Right cardiac atrium (tissue), 5 donors: ENCODE measurements at regions not wholly inside any gene's neighbourhood (a gene's known extent, or its start where the extent isn't known, plus 50 kb on each side); places are given as distances from the start of the nearest gene placed in this dataset.
A peak's percentile ranks its signal among the peaks of the same experiment; 100 is the strongest.

Experiments
- ATAC-seq, 2 donors: fragments of 200-7000 bp; cut with Tn5 transposase; one replicate each; pipeline versions ENCODE4 v1.8.0 to v1.9.1; 2020; ENCODE audit warnings: moderate library complexity in 2 of 2, mild to moderate bottlenecking in 1 of 2
- DNase-seq, 3 donors: peaks; one replicate each; pipeline ENCODE4 v3.0.0-alpha.2; 2020
- H3K27ac ChIP-seq: one replicate; pipeline ENCODE4 v1.5.1; 2013; ENCODE audit warnings: mild to moderate bottlenecking, low read length, control low read depth, moderate library complexity
- H3K27me3 ChIP-seq: one replicate; pipeline ENCODE4 v1.6.1; 2013; ENCODE audit not compliant: control insufficient read depth, insufficient read depth
- H3K4me1 ChIP-seq: one replicate; pipeline ENCODE4 v1.6.1; 2013; ENCODE audit warnings: low read length; ENCODE audit not compliant: control insufficient read depth, insufficient read depth
- H3K4me3 ChIP-seq: one replicate; pipeline ENCODE4 v1.5.1; 2013; ENCODE audit warnings: low read length, control low read depth
- H3K9me3 ChIP-seq: one replicate; pipeline ENCODE4 v1.6.1; 2013; ENCODE audit warnings: low read length; ENCODE audit not compliant: control insufficient read depth
- WGBS: extraction: QIAGEN DNeasy Blood & Tissue Kit; methylation state at CpG from one replicate; pipeline ENCODE4 v1.1.7; 2013; 5-methylcytosine and 5-hydroxymethylcytosine counted together
- intact Hi-C, 4 donors: fragments of 100-400 bp; cut with DNase I; formaldehyde crosslinking; loops; one replicate each; pipeline versions ENCODE4 v1.11.0 to v1.14.0; 2022 to 2023
- donor health status: healthy with polysubstance abuse.
- donor health status: DM: no; HTN: yes; CAD: no.
- donor health status: DM: no; HTN: no; CAD: no.
- donor health status: DM: no; HTN: yes; CAD: no; lungs with severe emphysema.
- donor health status: DM: yes; HTN: yes; CAD: no.

GRCh38 chr17:77319211-77320043, 178.7 kb downstream of the SEC14L1 start:
- Histone ChIP-seq H3K27me3 (no peaks in the 10 kb centered on the region), H3K4me1 (peaks cover 9% of the 10 kb centered on the region), H3K4me3 (peak overlapping the region; percentile 34), H3K9me3 (no peaks in the 10 kb centered on the region), H3K27ac (peak overlapping the region; percentile 62)
- DNase-seq, result peak; percentile 89 to 91 (median 91)
- intact Hi-C loops, result loop anchor here in 1 of 4 donors (10.0 kb wide), 1 partner anchor 105 kb away; no protein-coding TSS in a partner anchor
- peak; percentile 54 to 67 for ATAC-seq
- WGBS, result 37% methylated on average over 38 of the region's 38 CpGs

GRCh38 chr17:77320044-77320440, 179.3 kb downstream of the SEC14L1 start:
- peak overlapping the region; percentile 68 for H3K27ac ChIP-seq
- ATAC-seq, result no peak
- peak; percentile 52 to 76 (median 72) for DNase-seq
- 46% methylated on average over 18 of the region's 18 CpGs for WGBS
- peaks cover 9% of the 10 kb centered on the region for H3K4me1 ChIP-seq
- no peaks in the 10 kb centered on the region for H3K9me3 ChIP-seq
- H3K27me3 ChIP-seq, result no peaks in the 10 kb centered on the region
- H3K4me3 ChIP-seq, result peak overlapping the region; percentile 34
- intact Hi-C loops, result loop anchor here in 1 of 4 donors (10.0 kb wide), 1 partner anchor 105 kb away; no protein-coding TSS in a partner anchor

GRCh38 chr17:77320485-77321256, 179.9 kb downstream of the SEC14L1 start:
- Histone ChIP-seq H3K4me1 (peaks cover 9% of the 10 kb centered on the region), H3K9me3 (no peaks in the 10 kb centered on the region), H3K27ac (peak overlapping the region; percentile 68), H3K4me3 (peak overlapping the region; percentile 34), H3K27me3 (no peaks in the 10 kb centered on the region)
- peak; percentile 59 to 81 (median 73) for DNase-seq
- 58% methylated on average over 30 of the region's 30 CpGs for WGBS
- intact Hi-C loops, result loop anchor here in 1 of 4 donors (10.0 kb wide), 1 partner anchor 104 kb away; no protein-coding TSS in a partner anchor
- ATAC-seq, result no peak

- no peaks in the 10 kb centered on the region for H3K27me3 ChIP-seq
- intact Hi-C loops, result loop anchor here in 1 of 4 donors (10.0 kb wide), 1 partner anchor 103 kb away; no protein-coding TSS in a partner anchor
- DNase-seq (peak in 2 of 3 donors; percentile 40 to 63), ATAC-seq (no peak)
- WGBS, result 75% methylated on average over 35 of the region's 35 CpGs
- peaks cover 9% of the 10 kb centered on the region for H3K4me1 ChIP-seq
- H3K27ac ChIP-seq, result peak overlapping the region; percentile 92
- no peak overlapping the region for H3K4me3 ChIP-seq
- no peaks in the 10 kb centered on the region for H3K9me3 ChIP-seq
Observed at GRCh38 chr17:77321649-77322513, 181.1 kb downstream of the SEC14L1 start.

- Histone ChIP-seq H3K4me3 (no peak overlapping the region), H3K27ac (peak overlapping the region; percentile 92), H3K9me3 (no peaks in the 10 kb centered on the region), H3K4me1 (peaks cover 9% of the 10 kb centered on the region), H3K27me3 (no peaks in the 10 kb centered on the region)
- peak; percentile 75 to 78 for ATAC-seq
- 42% methylated on average over 32 of the region's 32 CpGs for WGBS
- DNase-seq, result peak; percentile 93 to 95 (median 94)
- intact Hi-C loops, result loop anchor here in 1 of 4 donors (10.0 kb wide), 1 partner anchor 102 kb away; no protein-coding TSS in a partner anchor
Observed at GRCh38 chr17:77322514-77323412, 182.0 kb downstream of the SEC14L1 start.

DNA sequence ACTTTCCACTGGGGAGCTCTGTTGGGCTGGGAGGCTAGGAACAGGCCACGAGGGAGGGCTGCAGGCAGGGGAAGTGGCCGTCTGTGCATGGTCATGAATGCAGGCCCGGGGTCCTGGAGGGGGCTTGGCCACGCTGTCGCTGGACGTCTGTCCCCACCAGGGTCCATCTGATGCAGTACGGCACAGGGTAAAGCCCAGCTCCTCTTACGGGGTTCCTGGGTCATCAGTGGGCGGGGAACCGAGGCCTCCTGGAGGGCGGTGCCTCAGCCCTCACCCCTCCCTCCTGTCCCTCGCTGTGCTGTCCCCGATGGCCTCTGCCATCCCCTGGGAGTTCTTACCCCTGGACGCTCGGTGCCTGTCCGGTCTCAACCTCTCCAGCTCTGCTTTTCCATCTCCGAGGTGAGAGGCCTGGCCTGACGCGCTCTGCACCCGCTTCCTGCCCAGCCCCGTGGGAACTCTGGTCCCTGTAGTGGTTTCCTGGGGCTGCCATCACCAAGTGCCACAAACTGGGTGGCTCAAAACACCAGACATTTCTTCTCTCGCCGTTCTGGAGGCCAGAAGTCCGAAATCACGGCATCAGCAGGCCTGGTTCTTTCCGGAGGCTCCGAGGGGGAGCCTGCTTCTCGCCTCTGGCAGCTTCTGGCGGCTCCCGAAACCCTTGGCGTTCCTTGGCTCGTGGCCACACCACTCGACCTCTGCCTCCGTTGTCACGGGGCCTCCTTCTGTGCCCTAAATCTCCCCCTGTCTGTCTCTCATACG, 182.8 kb downstream of the SEC14L1 start:
- peaks cover 9% of the 10 kb centered on the region for H3K4me1 ChIP-seq
- intact Hi-C loops, result loop anchor here in 1 of 4 donors (10.0 kb wide), 1 partner anchor 101 kb away; no protein-coding TSS in a partner anchor
- peak; percentile 78 to 84 (median 83) for DNase-seq

GRCh38 chr17:77324227-77324626, 183.5 kb downstream of the SEC14L1 start:
- no peaks in the 10 kb centered on the region for H3K9me3 ChIP-seq
- WGBS, result 90% methylated on average over 8 of the region's 8 CpGs
- no peak overlapping the region for H3K4me3 ChIP-seq
- ATAC-seq (no peak), DNase-seq (no peak)
- peak overlapping the region; percentile 65 for H3K27ac ChIP-seq
- peaks cover 9% of the 10 kb centered on the region for H3K4me1 ChIP-seq
- intact Hi-C loops, result loop anchor here in 1 of 4 donors (10.0 kb wide), 1 partner anchor 101 kb away; no protein-coding TSS in a partner anchor
- H3K27me3 ChIP-seq, result no peaks in the 10 kb centered on the region

More for the DNA sequence above, 182.8 kb downstream of the SEC14L1 start:
- WGBS, result 51% methylated on average over 36 of the region's 36 CpGs
- ATAC-seq, result peak; percentile 49 to 52
- peak overlapping the region; percentile 65 for H3K27ac ChIP-seq
- no peaks in the 10 kb centered on the region for H3K9me3 ChIP-seq
- H3K4me3 ChIP-seq, result no peak overlapping the region
- H3K27me3 ChIP-seq, result no peaks in the 10 kb centered on the region

DNA sequence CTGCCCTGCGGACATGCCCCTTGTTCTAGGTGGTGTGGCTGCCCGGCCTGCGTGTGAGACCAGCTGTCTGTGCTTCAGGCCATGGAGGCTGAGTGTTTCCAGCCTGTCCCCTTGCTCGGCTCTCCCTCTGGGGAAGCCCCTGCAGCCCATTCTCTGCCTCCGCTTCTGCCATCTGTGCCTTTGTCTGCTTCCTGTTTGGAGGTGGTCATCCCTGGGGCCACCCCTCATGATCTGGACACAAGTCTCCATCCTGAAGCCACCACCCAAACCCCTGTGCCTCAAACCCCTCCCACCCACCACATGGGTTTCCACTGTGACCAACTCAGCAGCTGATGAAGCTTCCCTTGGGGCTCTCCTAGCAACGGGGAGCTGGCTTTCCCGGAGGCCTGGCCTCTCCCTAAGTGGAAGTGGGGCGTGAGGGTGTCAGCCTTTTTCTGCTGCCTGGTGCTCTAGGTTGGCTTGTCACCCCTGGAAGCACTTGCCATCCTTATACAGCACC, 184.9 kb downstream of the SEC14L1 start:
- peak in 1 of 2 donors; percentile 0 for ATAC-seq
- Histone ChIP-seq H3K4me3 (no peak overlapping the region), H3K27me3 (no peaks in the 10 kb centered on the region), H3K27ac (peak overlapping the region; percentile 69), H3K4me1 (peaks cover 9% of the 10 kb centered on the region), H3K9me3 (no peaks in the 10 kb centered on the region)
- 58% methylated on average over 8 of the region's 8 CpGs for WGBS
- peak in 1 of 3 donors; percentile 57 for DNase-seq
- intact Hi-C loops, result loop anchor here in 1 of 4 donors (10.0 kb wide), 1 partner anchor 99 kb away; no protein-coding TSS in a partner anchor
